RCC 7860 (cell line): ENCODE measurements at regions not wholly inside any gene's neighbourhood (a gene's known extent, or its start where the extent isn't known, plus 50 kb on each side); places are given as distances from the start of the nearest gene placed in this dataset.

ENCODE experiments used
- DNase-seq: peaks from one replicate; pipeline ENCODE4 v3.0.0-alpha.2; 2015; ENCODE audit warnings: low spot score
- FAIRE-seq: peaks from 2 replicates; lab custom pipeline; 2012; peaks lifted over from hg19 to GRCh38; lab: Jason Lieb, UNC

DNA sequence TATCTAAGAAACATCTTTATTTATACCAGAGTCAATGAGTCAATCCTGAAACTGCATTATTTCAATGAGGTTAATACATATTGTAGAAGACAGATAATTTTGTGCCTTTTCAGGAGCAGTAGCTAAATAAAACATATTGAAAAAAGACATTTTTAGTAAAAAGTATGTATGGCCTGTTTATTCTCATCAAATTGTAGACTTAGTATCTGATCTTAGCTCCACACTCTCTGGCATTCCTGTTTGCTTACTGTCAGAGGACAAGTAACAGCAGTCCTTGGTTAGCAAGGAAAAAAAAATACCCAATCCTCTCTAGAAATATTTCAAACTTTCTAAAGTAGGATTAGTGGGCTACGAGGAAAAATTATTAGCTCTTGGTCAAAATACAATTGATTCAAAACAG is 50.5 kb upstream of the GUCY1A1 start:
- FAIRE-seq (no peak), DNase-seq (no peak)

DNA sequence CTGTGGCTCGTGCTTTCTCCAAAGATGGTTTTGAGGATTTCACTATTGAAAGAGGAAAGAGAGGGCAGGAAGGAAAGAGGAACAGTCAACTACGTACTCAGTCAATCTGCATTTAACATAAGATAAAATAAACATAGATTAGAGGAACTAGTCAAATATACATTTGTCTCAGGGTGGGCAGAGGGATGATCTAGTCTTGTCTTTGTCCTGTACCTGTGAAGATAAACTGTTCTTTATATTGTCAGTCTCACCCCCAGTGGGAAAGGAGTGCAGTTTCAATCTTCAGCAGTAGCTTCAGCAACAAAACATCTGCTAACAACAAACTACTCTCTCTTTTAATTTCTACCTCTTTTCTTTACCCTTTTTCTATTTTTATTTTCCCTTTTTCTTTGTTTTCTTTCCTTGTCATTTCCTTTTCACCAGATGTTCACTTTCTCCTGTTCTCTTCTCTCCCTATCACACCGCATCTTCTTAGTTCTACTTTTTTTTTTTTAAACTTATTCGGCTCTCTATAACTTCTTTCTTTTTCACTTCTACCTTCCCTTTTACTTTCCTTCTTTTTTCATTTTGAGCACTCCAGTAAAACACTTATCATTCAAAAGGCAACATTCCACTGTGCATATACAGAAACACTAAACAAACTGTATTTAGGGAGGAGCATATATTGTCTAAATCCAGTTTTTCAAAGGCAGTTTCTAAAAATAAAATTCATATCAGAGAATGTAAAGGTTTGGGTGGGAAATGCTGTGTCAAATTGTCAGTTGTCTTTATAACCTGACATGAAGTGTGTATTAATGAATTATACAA is 51.4 kb upstream of the GUCY1A1 start:
- no peak for DNase-seq
- no peak for FAIRE-seq

DNA sequence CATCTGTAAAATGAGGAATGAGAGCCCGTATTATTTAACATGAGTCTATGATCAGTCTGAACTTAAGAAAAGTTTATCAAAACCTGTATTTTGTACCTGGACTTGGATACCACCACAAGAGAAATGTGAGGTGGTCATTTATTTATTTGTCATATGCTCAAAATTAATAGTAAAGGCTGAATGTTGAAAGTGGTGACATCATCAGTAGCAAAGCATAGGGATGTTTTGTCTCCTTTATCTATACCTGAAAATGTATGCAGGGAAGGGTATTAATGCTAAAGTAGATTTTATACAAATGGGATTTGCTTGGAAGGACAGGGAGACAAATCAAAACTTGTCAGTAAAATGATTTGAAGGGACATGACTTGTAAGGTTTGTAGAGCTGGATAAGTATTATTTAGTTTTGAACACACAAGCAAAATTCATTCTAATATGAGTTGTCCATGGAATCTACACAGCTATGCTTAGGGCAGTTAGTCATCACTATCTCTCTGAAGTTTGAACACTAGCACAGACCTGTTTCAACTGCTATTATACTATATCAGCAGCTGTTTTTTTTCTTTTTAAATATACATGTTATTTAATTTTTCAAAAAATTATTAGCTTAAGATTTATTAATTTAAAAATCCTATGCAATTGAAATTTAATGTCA is 52.4 kb upstream of the GUCY1A1 start:
- DNase-seq (no peak), FAIRE-seq (peak; percentile 64)

DNA sequence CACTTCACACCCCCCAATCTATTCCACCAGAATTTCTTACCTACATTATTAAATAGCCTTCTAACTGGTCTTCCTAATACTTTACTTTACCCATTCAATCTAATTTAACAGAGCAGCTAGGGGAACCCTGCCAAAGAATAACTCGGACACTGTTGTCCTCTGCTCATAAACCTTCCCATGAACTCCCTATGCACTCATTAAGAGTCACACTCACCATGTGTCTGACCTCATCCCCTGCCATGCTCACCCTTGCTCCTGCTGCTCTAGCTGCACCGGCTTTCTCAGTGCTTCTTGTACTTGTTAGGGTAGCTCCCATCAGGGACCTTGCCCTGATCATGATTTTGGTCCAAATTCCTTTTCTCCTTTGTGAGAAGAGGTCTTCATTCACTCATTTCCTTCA is 54.6 kb upstream of the GUCY1A1 start:
- no peak for DNase-seq
- no peak for FAIRE-seq

DNA sequence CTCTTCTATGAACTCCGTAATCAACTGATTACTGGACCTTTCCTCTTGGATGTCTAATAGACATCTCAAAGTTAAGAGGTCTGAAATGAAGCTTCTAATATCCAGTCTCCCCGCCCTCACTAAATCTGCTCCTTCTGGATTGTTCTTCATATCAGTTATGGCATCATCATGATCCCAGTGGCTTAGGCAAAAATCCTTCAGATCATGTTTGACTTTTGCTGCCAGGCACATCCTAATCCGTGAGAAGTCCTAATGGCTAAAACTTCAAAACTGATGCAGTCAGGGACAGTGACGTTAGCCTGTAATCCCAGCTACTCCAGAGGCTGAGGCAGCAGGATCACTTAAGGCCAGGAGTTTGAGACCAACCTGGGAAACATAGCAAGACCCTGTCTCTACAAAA is 55.1 kb upstream of the GUCY1A1 start:
- no peak for FAIRE-seq

DNA sequence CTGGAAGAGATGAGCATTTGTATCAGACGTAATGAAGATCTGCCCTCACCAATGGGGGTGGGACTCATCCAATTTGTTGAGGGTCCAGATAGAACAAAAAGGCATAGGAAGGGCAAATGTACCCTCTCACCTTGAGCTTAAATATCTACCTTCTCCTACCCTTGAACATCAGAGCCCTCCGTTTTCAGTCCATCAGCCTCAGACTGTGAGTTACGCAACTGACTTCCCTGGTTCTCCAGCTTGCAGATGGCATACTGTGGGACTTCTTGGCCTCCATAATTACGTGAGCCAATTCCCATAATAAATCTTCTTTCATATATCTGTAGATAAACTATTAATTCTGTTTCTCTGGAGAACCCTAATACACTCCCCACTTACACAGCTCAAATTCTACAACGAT is 56.5 kb upstream of the GUCY1A1 start:
- no peak for FAIRE-seq
- DNase-seq = no peak

More for the DNA sequence above, 55.1 kb upstream of the GUCY1A1 start:
- no peak for DNase-seq

DNA sequence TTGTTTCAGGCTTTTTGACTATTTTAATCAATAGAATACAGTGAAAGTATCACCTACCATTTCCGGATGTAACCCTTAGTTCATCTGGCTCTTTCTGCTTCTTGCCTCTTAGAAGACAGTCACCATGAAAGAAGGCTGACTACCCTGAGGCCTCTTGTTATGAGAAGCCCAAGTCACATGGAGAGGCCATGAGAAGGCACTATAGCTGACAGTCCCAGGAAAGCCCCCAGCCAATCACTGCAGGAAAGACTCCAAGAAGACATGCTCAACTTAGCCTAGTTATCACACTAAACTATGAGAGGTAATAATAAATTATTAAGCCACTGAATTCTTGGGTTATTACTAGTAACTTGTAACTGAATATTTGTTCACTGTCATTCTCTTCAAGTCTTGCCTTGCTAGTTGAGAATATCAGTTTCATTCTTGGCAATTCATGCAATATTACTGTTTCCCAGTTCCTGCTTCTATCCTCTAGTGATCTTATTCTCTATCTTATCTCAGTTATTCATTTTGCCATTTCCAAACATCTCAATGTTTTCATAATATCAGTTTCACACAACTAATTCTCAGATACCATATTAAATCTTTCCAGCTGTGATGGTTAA is 57.1 kb upstream of the GUCY1A1 start:
- FAIRE-seq (peak; percentile 65), DNase-seq (peak; percentile 56)

DNA sequence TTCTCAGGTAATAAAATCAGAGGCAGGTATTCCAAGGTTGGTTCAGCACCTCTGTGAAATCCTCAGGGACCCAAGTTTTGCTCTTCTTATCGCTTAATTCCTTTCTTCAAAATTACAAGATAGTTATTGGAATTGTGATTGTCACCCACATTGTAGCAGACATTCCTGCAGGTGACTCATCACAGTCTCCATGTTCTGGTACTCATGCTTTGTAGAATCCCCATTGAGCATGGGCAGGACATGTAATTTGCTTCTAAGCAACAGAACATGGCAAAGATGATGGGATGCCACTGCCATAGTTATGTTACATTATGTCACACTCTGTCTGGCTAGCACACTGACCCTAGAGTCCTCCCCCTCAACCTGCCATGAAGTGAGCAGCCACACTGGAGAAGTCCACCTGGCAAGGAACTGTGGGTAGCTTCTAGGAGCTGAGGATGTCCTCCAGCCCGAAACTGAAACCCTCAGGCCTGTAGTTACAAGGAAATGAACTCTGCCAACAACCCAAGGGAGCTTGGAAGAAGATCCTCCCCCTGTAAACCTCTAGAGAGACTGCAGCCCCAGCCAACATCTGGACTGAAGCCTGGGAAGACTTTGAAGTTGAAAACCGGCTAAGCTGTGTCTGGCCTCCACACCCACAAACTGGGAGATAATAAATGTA is 58.3 kb upstream of the GUCY1A1 start:
- FAIRE-seq (no peak), DNase-seq (peak; percentile 39)

DNA sequence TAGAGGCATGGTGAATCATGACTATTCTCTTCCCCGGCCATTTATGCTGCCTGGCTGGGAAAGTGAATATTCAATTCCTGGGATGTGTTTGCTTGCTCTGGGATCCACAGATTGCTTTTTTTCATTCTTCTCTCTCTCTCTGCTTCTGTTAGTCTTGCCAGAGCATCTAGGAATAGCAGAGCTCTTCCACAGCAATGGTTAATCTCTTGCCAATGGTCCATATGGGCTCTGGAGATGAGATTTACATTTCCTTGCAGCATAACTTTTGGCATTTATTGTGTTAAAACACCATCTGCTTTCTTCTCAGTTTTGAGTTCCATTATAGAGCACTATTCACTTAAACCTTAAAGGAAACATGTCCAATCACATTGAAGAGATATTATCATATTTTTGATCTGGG is 59.2 kb upstream of the GUCY1A1 start:
- FAIRE-seq = no peak
- DNase-seq = no peak

DNA sequence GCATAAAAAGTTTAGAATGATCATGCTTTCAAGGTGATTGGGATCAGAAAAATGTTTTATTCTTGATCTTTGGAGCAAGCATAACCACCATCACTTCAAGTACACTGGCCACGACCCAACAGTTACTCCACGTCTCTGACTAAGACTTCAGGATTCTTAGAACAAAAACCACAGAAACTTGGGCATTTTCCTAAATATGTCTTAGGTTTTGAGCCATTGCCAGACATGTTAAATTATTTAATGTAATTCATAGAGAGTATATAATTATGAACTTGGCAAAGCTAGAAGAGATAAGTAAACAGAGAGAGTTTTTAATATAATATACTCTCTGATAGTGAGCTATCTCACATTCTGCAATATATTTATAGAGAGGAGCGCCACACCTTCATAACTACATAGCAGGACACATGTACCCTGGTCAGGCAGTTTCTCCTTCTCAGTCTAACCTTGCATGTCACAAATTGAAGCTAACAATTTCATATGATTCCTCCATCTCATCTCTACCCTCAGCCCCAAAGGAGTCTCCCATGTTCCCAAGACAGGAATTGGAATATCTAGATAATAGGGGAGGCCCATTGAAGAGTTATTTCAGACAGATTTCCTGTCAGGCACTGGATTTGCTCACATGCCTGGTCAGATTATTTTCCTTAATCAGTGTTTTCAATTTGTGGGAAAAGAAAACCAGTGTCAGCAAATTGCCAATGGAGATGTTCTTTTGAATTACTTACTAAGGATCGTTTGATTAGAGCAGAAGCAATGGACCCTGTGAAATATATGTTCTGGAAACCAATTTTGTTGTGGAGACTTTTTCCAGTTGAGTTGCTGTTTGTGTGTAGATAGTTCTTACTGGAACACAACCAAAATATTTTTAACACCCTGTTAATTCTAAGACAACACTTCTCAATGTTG is 61.7 kb upstream of the GUCY1A1 start:
- peak; percentile 56 for DNase-seq

DNA sequence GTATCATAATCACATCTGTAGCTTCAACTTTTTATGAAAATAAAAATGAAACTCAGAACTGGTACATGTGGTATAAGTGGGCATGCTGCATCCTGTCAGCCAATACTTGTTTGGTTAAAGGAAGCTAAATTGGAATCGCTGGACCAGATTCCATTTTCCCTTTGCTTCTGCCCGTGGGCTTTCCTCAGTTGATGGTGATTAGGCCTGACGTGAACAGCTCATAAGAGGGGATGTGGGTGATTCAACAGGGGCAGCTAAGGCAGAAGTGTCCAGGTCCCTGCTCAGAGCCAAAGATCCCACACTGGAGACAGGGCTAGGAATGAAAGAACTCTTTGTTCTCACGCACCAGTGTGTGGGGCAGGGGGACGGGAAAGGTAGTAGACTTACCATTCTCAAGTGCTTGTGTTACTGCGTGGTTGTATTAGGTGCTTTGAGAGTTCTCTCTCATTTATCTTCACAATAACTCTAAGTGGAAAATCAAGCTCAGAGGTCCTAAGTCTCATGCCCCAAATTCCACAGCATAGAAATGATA is 63.2 kb upstream of the GUCY1A1 start:
- no peak for FAIRE-seq
- no peak for DNase-seq

More for the DNA sequence above, 61.7 kb upstream of the GUCY1A1 start:
- FAIRE-seq = peak; percentile 96

DNA sequence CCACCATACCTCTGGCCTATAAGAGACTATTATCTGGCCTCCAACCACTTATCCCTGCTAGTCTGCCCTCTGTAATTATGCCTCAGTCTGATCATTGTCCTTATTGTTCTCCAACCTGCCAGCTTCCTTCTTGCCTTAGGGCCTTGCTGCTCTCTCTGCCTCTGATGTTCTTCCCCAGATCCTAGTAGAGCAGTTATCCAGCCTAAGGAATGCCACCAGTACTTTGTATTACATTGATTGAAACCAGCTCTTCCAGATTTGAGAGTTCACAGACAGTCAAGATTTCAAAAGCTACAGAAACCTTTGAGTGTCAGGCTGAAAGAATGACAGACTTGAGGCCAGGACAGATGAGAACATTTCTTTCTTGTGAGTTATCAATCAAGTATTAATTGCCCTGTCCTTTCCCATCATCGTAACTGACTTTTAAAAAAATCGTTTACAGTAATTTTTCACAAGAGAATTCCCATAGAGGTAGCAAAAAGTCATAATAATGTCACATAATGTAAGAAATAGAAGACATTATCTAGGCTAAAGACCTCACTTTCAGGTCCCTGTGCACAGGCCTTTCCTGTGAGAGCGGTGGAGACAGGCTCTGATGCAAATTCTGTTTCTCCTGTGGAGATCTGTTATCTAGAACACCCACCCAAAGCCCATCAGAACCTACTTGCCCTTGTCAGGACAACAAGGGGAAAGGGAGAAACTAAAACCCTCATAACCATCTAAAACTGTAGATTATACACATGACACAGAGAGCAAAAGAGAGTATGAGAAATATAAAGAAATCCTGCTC is 64.1 kb upstream of the GUCY1A1 start:
- DNase-seq (no peak), FAIRE-seq (no peak)

DNA sequence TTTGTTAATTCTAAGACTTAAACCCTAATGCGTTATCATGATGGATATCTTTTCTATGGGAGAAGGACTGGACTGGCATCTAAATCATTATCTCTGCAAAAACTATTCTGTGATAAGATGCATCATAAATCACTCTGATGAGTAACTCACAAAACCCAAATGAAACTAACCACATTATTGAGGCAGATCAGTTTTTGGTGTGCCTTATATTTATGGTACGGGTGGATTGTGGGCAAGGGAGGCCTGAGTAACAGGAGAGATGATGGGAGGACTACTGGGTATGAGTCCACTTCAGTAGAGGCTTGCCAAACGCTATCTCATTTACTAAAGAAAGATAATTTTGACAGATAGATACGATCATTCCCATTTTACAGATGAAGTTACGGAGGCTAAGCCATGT is 66.4 kb upstream of the GUCY1A1 start:
- DNase-seq (peak; percentile 7), FAIRE-seq (no peak)

DNA sequence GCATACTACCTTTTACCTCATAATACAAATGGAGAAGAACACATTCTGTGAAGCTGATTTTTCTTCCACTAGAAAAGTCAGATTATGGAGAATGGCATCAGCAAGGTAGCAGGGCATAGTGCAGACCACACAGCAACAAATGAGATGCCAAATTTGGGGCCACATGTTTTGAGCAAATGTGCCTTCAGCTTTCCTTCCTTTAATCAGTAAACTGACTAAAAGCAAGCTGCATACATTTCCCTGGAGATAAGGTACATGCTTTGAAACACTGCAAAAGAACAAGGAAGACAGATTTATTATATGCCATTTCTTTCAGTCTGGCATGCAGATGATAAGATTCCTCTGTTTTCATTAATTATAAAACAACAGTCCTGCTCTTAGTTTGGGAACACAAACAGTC is 67.1 kb upstream of the GUCY1A1 start:
- no peak for FAIRE-seq
- DNase-seq = no peak

DNA sequence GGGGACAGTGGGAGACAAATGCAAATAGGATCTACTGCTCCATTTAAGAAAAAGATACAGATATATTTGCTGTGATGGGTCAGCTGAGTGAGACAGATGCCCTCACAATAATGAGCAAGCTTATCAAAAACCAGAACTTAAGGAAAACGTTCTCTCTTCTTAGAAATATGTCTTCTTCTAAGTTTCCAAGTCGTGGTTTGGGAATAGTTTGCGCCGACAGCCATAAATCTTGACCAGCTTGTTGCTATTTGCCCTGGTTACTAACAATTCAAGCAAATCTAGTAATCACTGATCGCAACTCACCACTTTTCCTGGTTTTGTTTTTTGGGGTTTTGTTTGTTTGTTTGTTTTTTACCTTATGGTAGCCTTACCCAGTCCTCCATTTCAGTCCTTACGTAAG is 67.6 kb upstream of the GUCY1A1 start:
- FAIRE-seq = no peak
- no peak for DNase-seq

DNA sequence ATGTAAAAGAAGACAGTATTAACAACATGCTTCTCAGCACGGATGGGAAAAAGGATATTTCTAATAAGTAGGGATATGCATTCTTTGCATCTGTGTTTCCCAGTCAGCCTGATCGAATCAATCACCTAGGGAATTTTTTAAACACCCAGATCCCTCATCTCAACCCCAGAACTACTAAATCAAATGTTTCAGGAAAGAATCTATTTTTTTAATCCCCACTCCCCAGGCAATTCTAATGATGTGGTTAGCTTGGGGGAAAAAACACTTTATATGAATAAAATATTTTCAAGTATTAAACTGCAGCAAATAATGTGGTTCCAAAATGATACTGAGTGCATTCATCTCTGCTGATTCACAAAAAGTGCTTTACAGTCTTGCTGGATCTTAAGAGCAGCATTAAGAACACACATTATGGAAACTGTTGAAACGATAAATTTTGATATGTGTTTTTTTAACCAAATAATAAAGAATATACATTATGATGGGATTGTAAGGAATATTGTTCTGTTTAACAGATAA is 68.7 kb upstream of the GUCY1A1 start:
- FAIRE-seq (no peak), DNase-seq (no peak)

DNA sequence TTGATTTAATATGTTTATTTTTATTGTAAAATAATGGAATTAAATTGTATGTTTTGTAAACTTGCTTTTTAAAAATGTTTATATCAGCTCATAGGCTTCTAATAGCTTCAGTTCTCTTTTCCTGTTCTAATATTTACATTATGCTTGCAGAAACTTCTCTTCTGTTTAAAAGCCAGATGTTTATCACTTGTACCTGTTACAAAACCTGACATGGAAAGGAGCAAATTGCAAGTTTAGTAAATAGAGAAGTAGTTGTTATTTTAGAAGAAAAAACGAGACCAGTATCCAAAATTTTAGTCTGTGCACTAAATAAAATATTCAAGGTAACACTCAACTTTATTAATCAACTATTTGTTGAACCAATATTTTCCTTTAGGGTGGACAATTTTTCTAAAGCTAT is 69.4 kb upstream of the GUCY1A1 start:
- no peak for DNase-seq
- no peak for FAIRE-seq

DNA sequence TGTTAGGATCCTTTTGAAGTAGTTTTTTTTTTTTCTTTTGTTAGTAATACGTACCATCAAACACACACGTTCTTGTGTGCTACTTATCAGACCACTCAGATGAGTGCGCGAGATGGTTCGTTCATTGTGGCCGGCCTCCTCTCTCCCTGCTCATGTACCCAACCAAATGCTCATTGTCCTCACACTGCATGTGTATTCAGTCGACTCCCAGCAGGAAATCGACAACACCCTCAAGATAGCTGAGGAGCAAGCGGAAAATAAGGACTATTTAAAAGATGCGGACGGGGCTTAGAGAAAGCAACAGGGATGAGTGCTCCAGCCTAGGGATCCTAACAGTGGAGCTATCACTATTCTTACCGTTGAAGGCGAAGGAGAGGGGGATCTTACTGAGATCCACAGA is 72.9 kb upstream of the GUCY1A1 start:
- FAIRE-seq (no peak), DNase-seq (no peak)

DNA sequence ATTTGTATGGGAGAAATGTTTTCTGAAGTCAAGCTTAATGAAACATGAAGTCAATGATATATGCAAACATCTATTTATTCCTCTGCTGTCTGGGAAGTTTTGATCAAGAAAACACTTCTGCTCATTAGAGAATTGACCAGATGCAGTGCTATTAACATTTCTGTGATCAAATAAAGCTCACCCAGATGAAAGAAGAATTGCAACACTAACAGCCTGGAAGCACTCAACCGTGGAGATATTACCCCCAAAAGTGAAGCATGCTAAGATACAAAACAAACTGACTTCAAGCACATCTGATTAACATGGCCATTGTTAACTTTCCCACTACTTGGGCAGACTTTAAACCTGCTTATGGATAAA is 73.7 kb upstream of the GUCY1A1 start:
- DNase-seq (no peak), FAIRE-seq (no peak)
